ENCODE measurements at regions not wholly inside any gene's neighbourhood (a gene's known extent, or its start where the extent isn't known, plus 50 kb on each side); places are given as distances from the start of the nearest gene placed in this dataset.

DNA sequence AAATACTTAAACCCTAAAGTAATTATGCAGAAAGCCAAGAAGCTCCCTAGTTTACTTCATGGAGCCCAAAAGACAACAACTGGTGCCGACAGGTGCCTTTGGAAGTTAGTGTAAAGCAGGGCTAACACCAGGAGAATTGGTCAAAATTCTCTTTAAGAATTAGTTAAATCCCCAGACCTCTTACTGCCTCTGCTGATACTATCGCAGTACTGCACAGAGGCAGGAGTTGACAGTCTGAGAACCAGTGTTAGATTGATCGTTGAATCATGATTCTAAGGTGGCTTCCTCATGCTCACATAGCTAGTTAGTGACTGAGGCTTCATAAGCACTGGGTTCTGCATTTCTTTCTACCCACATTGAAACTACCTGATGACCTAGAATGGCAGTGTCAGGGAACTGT lies 445.0 kb downstream of the XIRP2 start:
- TF ChIP-seq, protein P1, sequence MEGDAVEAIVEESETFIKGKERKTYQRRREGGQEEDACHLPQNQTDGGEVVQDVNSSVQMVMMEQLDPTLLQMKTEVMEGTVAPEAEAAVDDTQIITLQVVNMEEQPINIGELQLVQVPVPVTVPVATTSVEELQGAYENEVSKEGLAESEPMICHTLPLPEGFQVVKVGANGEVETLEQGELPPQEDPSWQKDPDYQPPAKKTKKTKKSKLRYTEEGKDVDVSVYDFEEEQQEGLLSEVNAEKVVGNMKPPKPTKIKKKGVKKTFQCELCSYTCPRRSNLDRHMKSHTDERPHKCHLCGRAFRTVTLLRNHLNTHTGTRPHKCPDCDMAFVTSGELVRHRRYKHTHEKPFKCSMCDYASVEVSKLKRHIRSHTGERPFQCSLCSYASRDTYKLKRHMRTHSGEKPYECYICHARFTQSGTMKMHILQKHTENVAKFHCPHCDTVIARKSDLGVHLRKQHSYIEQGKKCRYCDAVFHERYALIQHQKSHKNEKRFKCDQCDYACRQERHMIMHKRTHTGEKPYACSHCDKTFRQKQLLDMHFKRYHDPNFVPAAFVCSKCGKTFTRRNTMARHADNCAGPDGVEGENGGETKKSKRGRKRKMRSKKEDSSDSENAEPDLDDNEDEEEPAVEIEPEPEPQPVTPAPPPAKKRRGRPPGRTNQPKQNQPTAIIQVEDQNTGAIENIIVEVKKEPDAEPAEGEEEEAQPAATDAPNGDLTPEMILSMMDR (optimal IDR thresholded peaks at IDR 0.05 in 1 of 3, IDR thresholded peaks at IDR 0.05 in 1 of 3, conservative IDR thresholded peaks at IDR 0.05 in 1 of 3; ENCODE audit: extremely low read depth in 1 of 3, insufficient read depth in 2 of 3, low read length in 3 of 3), result no peak
- TF ChIP-seq EZH2 (IDR thresholded peaks at IDR 0.05; ENCODE audit: low read length), result no peak
- Histone ChIP-seq H3K4me3 (ENCODE audit: control insufficient read depth in 2 of 3, extremely low read depth in 1 of 3, insufficient read depth in 2 of 3, low read depth in 1 of 3, low read length in 3 of 3) (no peak overlapping the region), H2AFZ (ENCODE audit: control insufficient read depth, low read length) (no peak overlapping the region), H3K9me1 (ENCODE audit: control insufficient read depth, extremely low read depth, insufficient read depth, low read length) (no peaks in the 10 kb centered on the region), H3K4me2 (ENCODE audit: control insufficient read depth, extremely low read depth, insufficient read depth, low read depth, low read length) (no peak overlapping the region), H3K27me3 (ENCODE audit: control insufficient read depth, extremely low read depth, insufficient read depth, low read length) (no peaks in the 10 kb centered on the region), H4K20me1 (ENCODE audit: control insufficient read depth, extremely low read depth, insufficient read depth, low read length) (no peaks in the 10 kb centered on the region), H3K79me2 (ENCODE audit: control insufficient read depth, insufficient read depth, low read length) (no peaks in the 10 kb centered on the region), H3K27ac (ENCODE audit: control insufficient read depth, insufficient read depth, low read length) (no peak overlapping the region), H3K36me3 (ENCODE audit: control insufficient read depth in 2 of 2, extremely low read depth in 1 of 2, insufficient read depth in 2 of 2, low read length in 2 of 2) (no peaks in the 10 kb centered on the region), H3K9me3 (ENCODE audit: control insufficient read depth, low read depth, low read length) (no peaks in the 10 kb centered on the region), H3K4me1 (ENCODE audit: control insufficient read depth, extremely low read depth, insufficient read depth, low read length) (no peaks in the 10 kb centered on the region), H3K9ac (ENCODE audit: control insufficient read depth, extremely low read depth, insufficient read depth, low read length) (no peak overlapping the region)
- FAIRE-seq (no peak), DNase-seq (ENCODE audit: low read depth, low spot score) (no peak)
- dilution Hi-C loops (cut with MboI; ENCODE audit: extremely low pct_ligation_motif_present, low sequenced_read_pairs), result no loop called here

DNA sequence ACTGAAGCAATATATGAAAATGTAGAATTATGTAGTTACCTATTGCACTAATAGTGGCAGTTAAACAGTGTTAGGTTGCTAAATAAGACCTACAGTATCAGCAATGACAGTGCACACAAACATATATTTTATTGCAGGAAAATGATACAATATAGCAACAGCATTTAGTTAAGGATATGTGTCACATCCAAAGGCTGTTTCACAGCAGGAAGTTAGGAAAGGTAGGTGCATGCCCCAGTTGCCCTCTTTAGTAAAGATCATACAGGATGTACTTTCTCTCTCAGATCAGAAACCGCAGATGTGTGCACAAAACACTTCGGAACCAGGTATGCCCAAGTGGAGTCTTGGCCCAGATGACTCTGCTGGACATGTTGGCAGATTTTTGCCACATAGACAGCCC lies 444.1 kb downstream of the XIRP2 start:
- Histone ChIP-seq H3K4me3 (ENCODE audit: control insufficient read depth in 2 of 3, extremely low read depth in 1 of 3, insufficient read depth in 2 of 3, low read depth in 1 of 3, low read length in 3 of 3) (no peak overlapping the region), H3K79me2 (ENCODE audit: control insufficient read depth, insufficient read depth, low read length) (no peaks in the 10 kb centered on the region), H3K4me2 (ENCODE audit: control insufficient read depth, extremely low read depth, insufficient read depth, low read depth, low read length) (no peak overlapping the region), H3K9me1 (ENCODE audit: control insufficient read depth, extremely low read depth, insufficient read depth, low read length) (no peaks in the 10 kb centered on the region), H3K36me3 (ENCODE audit: control insufficient read depth in 2 of 2, extremely low read depth in 1 of 2, insufficient read depth in 2 of 2, low read length in 2 of 2) (no peaks in the 10 kb centered on the region), H3K27ac (ENCODE audit: control insufficient read depth, insufficient read depth, low read length) (no peak overlapping the region), H3K9ac (ENCODE audit: control insufficient read depth, extremely low read depth, insufficient read depth, low read length) (no peak overlapping the region), H3K4me1 (ENCODE audit: control insufficient read depth, extremely low read depth, insufficient read depth, low read length) (no peaks in the 10 kb centered on the region), H2AFZ (ENCODE audit: control insufficient read depth, low read length) (no peak overlapping the region), H4K20me1 (ENCODE audit: control insufficient read depth, extremely low read depth, insufficient read depth, low read length) (no peaks in the 10 kb centered on the region), H3K9me3 (ENCODE audit: control insufficient read depth, low read depth, low read length) (no peaks in the 10 kb centered on the region), H3K27me3 (ENCODE audit: control insufficient read depth, extremely low read depth, insufficient read depth, low read length) (no peaks in the 10 kb centered on the region)
- DNase-seq (ENCODE audit: low read depth, low spot score), result no peak
- dilution Hi-C loops (cut with MboI; ENCODE audit: extremely low pct_ligation_motif_present, low sequenced_read_pairs), result no loop called here
- no peak for FAIRE-seq
- no peak for TF ChIP-seq EZH2 (IDR thresholded peaks at IDR 0.05; ENCODE audit: low read length)
- TF ChIP-seq, protein P1 (optimal IDR thresholded peaks at IDR 0.05 in 1 of 3, IDR thresholded peaks at IDR 0.05 in 1 of 3, conservative IDR thresholded peaks at IDR 0.05 in 1 of 3; ENCODE audit: extremely low read depth in 1 of 3, insufficient read depth in 2 of 3, low read length in 3 of 3), result no peak

All from keratinocyte (primary cell).